ENCODE measurements at regions not wholly inside any gene's neighbourhood (a gene's known extent, or its start where the extent isn't known, plus 50 kb on each side); places are given as distances from the start of the nearest gene placed in this dataset.

DNA sequence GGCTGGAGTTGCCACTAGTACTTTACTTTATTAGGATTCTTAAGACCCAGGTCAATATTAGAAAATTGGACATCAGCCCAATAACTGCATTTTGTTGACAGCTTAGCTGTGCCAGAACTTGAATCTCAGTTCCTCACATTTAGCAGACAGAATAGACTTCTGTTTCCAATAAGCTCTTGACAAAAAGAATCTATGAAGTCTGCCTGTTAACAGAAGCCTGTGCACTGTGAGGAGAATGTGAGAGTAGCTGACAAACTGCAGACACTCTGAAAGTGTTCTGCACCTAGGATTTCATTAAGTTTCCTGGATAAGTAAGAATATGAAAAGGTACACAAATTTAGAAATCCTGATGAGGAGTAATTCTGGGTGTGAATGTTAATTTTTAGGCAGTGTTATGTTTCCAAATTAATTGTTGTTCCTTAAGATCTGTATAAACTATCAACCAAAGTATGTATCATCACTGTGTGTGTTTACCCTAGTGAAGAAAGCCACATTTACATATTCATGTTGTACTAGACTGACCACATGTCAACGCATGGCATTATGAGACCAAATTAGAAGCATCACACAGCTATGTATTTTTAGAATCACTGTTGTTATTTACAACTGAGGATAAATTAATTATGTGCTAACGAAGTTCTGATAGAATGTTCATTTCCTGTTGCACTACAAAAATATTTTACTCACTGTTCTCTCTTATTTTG is 756.4 kb upstream of the IGFBP7 start:
- Histone ChIP-seq H3K36me3 (no peaks in the 10 kb centered on the region), H3K27me3 (no peaks in the 10 kb centered on the region), H3K9me3 (no peaks in the 10 kb centered on the region), H3K4me3 (no peak overlapping the region), H3K27ac (no peak overlapping the region), H3K4me1 (no peaks in the 10 kb centered on the region)
- ATAC-seq (ENCODE audit: low FRiP score in 2 of 2) (no peak), DNase-seq (no peak)
- WGBS, 2 donors = 52 to 59% methylated on average over 2 of the region's 2 CpGs
- TF ChIP-seq, protein P1, sequence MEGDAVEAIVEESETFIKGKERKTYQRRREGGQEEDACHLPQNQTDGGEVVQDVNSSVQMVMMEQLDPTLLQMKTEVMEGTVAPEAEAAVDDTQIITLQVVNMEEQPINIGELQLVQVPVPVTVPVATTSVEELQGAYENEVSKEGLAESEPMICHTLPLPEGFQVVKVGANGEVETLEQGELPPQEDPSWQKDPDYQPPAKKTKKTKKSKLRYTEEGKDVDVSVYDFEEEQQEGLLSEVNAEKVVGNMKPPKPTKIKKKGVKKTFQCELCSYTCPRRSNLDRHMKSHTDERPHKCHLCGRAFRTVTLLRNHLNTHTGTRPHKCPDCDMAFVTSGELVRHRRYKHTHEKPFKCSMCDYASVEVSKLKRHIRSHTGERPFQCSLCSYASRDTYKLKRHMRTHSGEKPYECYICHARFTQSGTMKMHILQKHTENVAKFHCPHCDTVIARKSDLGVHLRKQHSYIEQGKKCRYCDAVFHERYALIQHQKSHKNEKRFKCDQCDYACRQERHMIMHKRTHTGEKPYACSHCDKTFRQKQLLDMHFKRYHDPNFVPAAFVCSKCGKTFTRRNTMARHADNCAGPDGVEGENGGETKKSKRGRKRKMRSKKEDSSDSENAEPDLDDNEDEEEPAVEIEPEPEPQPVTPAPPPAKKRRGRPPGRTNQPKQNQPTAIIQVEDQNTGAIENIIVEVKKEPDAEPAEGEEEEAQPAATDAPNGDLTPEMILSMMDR (IDR thresholded peaks at IDR 0.05) = no peak
- TF ChIP-seq POLR2AphosphoS5 (IDR thresholded peaks at IDR 0.05) = no peak
- no peak for TF ChIP-seq POLR2A (IDR thresholded peaks at IDR 0.05)

DNA sequence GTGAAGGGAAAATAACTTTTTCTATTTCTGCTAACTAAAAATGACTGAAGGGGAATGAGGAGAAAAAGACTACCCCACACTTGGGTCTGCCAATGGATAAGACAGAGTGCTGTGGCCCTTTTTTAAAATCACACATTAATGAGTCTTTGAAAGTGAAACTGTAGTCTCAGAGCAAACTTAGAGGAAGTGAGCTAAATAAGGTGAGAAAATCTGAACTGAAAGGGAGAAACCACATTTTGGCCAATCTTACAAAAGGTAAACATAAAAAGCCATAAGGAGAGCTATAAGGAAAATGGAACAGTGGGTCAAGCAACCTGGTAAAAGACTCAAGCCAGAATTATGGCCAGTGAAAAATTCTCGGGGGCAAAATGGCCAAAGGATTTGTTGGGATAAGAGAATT is 755.1 kb upstream of the IGFBP7 start:
- no peak overlapping the region for H3K4me3 ChIP-seq
- no peaks in the 10 kb centered on the region for H3K9me3 ChIP-seq
- ATAC-seq (ENCODE audit: low FRiP score in 2 of 2) (no peak), DNase-seq (no peak)
- H3K27ac ChIP-seq = no peak overlapping the region
- H3K36me3 ChIP-seq = no peaks in the 10 kb centered on the region
- TF ChIP-seq POLR2AphosphoS5 (IDR thresholded peaks at IDR 0.05) = no peak
- TF ChIP-seq, protein P1 (IDR thresholded peaks at IDR 0.05) = no peak
- no peak for TF ChIP-seq POLR2A (IDR thresholded peaks at IDR 0.05)
- no peak for TF ChIP-seq EP300 (IDR thresholded peaks at IDR 0.05)
- no peaks in the 10 kb centered on the region for H3K27me3 ChIP-seq
- WGBS, 2 donors = 75 to 78% methylated on average over 1 of the region's 1 CpG
- H3K4me1 ChIP-seq = no peaks in the 10 kb centered on the region

DNA sequence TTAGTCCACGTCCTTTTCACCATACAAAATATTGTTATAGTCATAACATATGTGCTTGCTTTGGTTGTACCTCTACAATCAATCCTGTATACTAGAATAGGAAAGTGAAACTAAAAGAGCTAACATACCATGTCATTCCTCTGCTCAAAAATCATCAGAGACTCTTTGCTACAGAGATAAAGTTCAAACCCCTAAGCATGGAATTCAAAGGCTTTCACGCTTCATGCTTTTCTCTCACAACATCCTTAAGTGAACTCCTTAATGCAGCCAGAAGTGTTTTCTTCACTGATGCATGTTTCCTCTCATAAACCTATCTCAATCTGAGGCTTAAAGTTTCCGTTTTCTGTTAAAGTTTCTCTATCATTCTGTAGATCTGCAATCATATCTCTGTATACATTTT is 744.6 kb upstream of the IGFBP7 start:
- Histone ChIP-seq H3K4me3 (no peak overlapping the region), H3K27ac (no peak overlapping the region), H3K4me1 (no peaks in the 10 kb centered on the region), H3K9me3 (no peaks in the 10 kb centered on the region), H3K27me3 (no peaks in the 10 kb centered on the region), H3K36me3 (no peaks in the 10 kb centered on the region)
- ATAC-seq (ENCODE audit: low FRiP score in 2 of 2) (no peak), DNase-seq (no peak)
- 34 to 36% methylated on average over 3 of the region's 3 CpGs for WGBS, 2 donors
- no peak for TF ChIP-seq POLR2AphosphoS5 (IDR thresholded peaks at IDR 0.05)
- TF ChIP-seq EP300 (IDR thresholded peaks at IDR 0.05) = no peak
- TF ChIP-seq, protein P1 (IDR thresholded peaks at IDR 0.05) = no peak
- TF ChIP-seq POLR2A (IDR thresholded peaks at IDR 0.05) = no peak

DNA sequence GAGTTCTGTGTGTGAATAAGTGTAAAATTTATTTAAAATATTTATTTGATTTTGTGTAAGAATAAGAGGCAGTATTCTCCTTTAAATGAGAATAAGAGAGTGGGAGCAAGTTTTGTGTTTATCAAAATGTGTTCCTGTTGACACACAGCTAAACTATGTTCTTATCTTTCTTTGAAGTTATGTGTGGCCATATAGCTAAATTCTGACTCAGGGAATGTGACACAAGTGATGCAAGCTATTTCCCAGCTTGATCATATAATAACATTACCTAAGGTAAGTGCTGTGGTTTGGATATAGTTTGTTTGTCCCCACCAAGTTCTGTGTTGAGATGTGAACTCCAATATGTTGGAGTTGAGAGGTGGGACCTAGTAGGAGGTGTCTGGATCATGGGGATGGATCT is 740.0 kb upstream of the IGFBP7 start:
- H3K4me3 ChIP-seq = no peak overlapping the region
- TF ChIP-seq EP300 (IDR thresholded peaks at IDR 0.05) (no peak), POLR2A (IDR thresholded peaks at IDR 0.05) (no peak), POLR2AphosphoS5 (IDR thresholded peaks at IDR 0.05) (no peak)
- TF ChIP-seq, protein P1 (IDR thresholded peaks at IDR 0.05) = no peak
- H3K4me1 ChIP-seq = no peaks in the 10 kb centered on the region
- H3K27ac ChIP-seq = no peak overlapping the region
- no peaks in the 10 kb centered on the region for H3K9me3 ChIP-seq
- ATAC-seq (ENCODE audit: low FRiP score in 2 of 2) (no peak), DNase-seq (no peak)
- no peaks in the 10 kb centered on the region for H3K27me3 ChIP-seq
- no peaks in the 10 kb centered on the region for H3K36me3 ChIP-seq

DNA sequence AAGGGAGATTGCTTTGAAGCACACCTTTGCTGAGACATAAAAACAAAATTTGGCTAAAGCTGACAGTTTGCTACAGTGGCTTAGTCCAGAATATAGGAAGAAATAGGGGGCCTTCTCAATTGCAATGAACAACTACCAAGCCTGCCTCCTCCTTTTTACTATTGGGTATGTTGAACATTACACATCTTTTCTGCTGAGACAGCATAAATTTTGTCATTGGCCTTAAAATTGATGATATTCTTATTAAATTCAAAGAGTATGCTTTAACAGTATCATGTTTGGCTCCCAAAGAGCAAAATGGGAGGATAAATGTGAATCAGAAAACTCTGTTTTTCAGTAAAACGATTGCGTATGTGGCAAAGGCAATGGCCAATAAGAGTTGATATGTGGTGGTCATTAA is 721.9 kb upstream of the IGFBP7 start:
- Histone ChIP-seq H3K9me3 (no peaks in the 10 kb centered on the region), H3K4me1 (no peaks in the 10 kb centered on the region), H3K36me3 (no peaks in the 10 kb centered on the region), H3K27ac (no peak overlapping the region), H3K27me3 (no peaks in the 10 kb centered on the region), H3K4me3 (no peak overlapping the region)
- 84 to 94% methylated on average over 2 of the region's 2 CpGs for WGBS, 2 donors
- DNase-seq (no peak), ATAC-seq (ENCODE audit: low FRiP score in 2 of 2) (no peak)
- TF ChIP-seq POLR2A (IDR thresholded peaks at IDR 0.05) = no peak
- no peak for TF ChIP-seq EP300 (IDR thresholded peaks at IDR 0.05)
- no peak for TF ChIP-seq POLR2AphosphoS5 (IDR thresholded peaks at IDR 0.05)
- TF ChIP-seq, protein P1 (IDR thresholded peaks at IDR 0.05) = no peak
